ENCODE measurements at regions not wholly inside any gene's neighbourhood (a gene's known extent, or its start where the extent isn't known, plus 50 kb on each side); places are given as distances from the start of the nearest gene placed in this dataset.
"Not testable (repeated sequence)": the region's sequence is repeated elsewhere in the genome, so short reads cannot be mapped to it uniquely, and the experiment has no call there.

GRCh38 chr1:191504999-191505398 lies 653.3 kb upstream of the RGS18 start:
- H3K36me3 Mint-ChIP-seq = peaks cover 0 to 3% (median 0%) of the 10 kb centered on the region in 3 donors
- no peak overlapping the region for H3K4me3 Mint-ChIP-seq
- DNase-seq = no peak
- peaks cover 0 to 1% (median 0%) of the 10 kb centered on the region in 3 donors for H3K27me3 Mint-ChIP-seq (ENCODE audit: low read depth in 3 of 3)
- peaks cover 12 to 47% (median 19%) of the 10 kb centered on the region in 6 donors for H3K9me3 Mint-ChIP-seq
- H3K27ac Mint-ChIP-seq = no peak overlapping the region
- no peaks in the 10 kb centered on the region for H3K4me1 Mint-ChIP-seq

GRCh38 chr1:191508239-191508638 lies 650.0 kb upstream of the RGS18 start:
- peaks cover 0 to 3% (median 0%) of the 10 kb centered on the region in 3 donors for H3K36me3 Mint-ChIP-seq
- no peak overlapping the region for H3K27ac Mint-ChIP-seq
- H3K4me3 Mint-ChIP-seq = no peak overlapping the region
- peaks cover 0 to 4% (median 0%) of the 10 kb centered on the region in 3 donors for H3K27me3 Mint-ChIP-seq (ENCODE audit: low read depth in 3 of 3)
- no peaks in the 10 kb centered on the region for H3K4me1 Mint-ChIP-seq
- H3K9me3 Mint-ChIP-seq = peaks cover 8 to 58% (median 33%) of the 10 kb centered on the region in 6 donors
- DNase-seq = no peak

GRCh38 chr1:191511480-191511879 lies 646.8 kb upstream of the RGS18 start:
- peaks cover 9 to 63% (median 34%) of the 10 kb centered on the region in 6 donors for H3K9me3 Mint-ChIP-seq
- not testable (repeated sequence) for H3K4me1 Mint-ChIP-seq; DNase-seq; H3K27me3 Mint-ChIP-seq (ENCODE audit: low read depth in 3 of 3); H3K27ac Mint-ChIP-seq; H3K4me3 Mint-ChIP-seq; H3K36me3 Mint-ChIP-seq

- Mint-ChIP-seq H3K27ac (no peak overlapping the region), H3K4me3 (no peak overlapping the region), H3K4me1 (no peaks in the 10 kb centered on the region), H3K27me3 (ENCODE audit: low read depth in 3 of 3) (peaks cover 0 to 2% (median 0%) of the 10 kb centered on the region in 3 donors), H3K36me3 (peaks cover 0 to 3% (median 0%) of the 10 kb centered on the region in 3 donors), H3K9me3 (peaks cover 9 to 46% (median 26%) of the 10 kb centered on the region in 6 donors)
- DNase-seq = no peak
These were observed 640.4 kb upstream of the RGS18 start for GRCh38 chr1:191517826-191518225.

GRCh38 chr1:191519519-191519918 lies 638.7 kb upstream of the RGS18 start:
- no peak overlapping the region for H3K27ac Mint-ChIP-seq
- no peak overlapping the region for H3K4me3 Mint-ChIP-seq
- peaks cover 11 to 41% (median 26%) of the 10 kb centered on the region in 6 donors for H3K9me3 Mint-ChIP-seq
- no peaks in the 10 kb centered on the region for H3K4me1 Mint-ChIP-seq
- no peak for DNase-seq
- peaks cover 0 to 2% (median 0%) of the 10 kb centered on the region in 3 donors for H3K27me3 Mint-ChIP-seq (ENCODE audit: low read depth in 3 of 3)
- peaks cover 0 to 3% (median 0%) of the 10 kb centered on the region in 3 donors for H3K36me3 Mint-ChIP-seq

GRCh38 chr1:191520345-191520744 lies 637.9 kb upstream of the RGS18 start:
- H3K9me3 Mint-ChIP-seq = peaks cover 12 to 40% (median 27%) of the 10 kb centered on the region in 6 donors

GRCh38 chr1:191525944-191526343 lies 632.3 kb upstream of the RGS18 start:
- peaks cover 12 to 52% (median 23%) of the 10 kb centered on the region in 6 donors for H3K9me3 Mint-ChIP-seq
- not testable (repeated sequence) for H3K27me3 Mint-ChIP-seq (ENCODE audit: low read depth in 3 of 3); H3K27ac Mint-ChIP-seq; H3K4me3 Mint-ChIP-seq; DNase-seq; H3K4me1 Mint-ChIP-seq; H3K36me3 Mint-ChIP-seq

More at GRCh38 chr1:191520345-191520744, 637.9 kb upstream of the RGS18 start:
- Mint-ChIP-seq H3K27ac (no peak overlapping the region), H3K36me3 (peaks cover 0 to 3% (median 0%) of the 10 kb centered on the region in 3 donors), H3K4me3 (no peak overlapping the region), H3K27me3 (ENCODE audit: low read depth in 3 of 3) (peaks cover 0 to 5% (median 0%) of the 10 kb centered on the region in 3 donors), H3K4me1 (no peaks in the 10 kb centered on the region)
- DNase-seq = no peak

- H3K27ac Mint-ChIP-seq = no peak overlapping the region
- H3K4me1 Mint-ChIP-seq = no peaks in the 10 kb centered on the region
- peaks cover 12 to 47% (median 20%) of the 10 kb centered on the region in 6 donors for H3K9me3 Mint-ChIP-seq
- peaks cover 0 to 6% (median 0%) of the 10 kb centered on the region in 3 donors for H3K27me3 Mint-ChIP-seq (ENCODE audit: low read depth in 3 of 3)
- H3K36me3 Mint-ChIP-seq = no peaks in the 10 kb centered on the region
- no peak overlapping the region for H3K4me3 Mint-ChIP-seq
- DNase-seq = no peak
These were observed 630.0 kb upstream of the RGS18 start for GRCh38 chr1:191528275-191528674.

GRCh38 chr1:191530928-191531327 lies 627.3 kb upstream of the RGS18 start:
- H3K27me3 Mint-ChIP-seq (ENCODE audit: low read depth in 3 of 3) = peaks cover 0 to 3% (median 0%) of the 10 kb centered on the region in 3 donors
- no peak overlapping the region for H3K4me3 Mint-ChIP-seq
- H3K9me3 Mint-ChIP-seq = peaks cover 11 to 55% (median 27%) of the 10 kb centered on the region in 6 donors
- no peak for DNase-seq
- no peaks in the 10 kb centered on the region for H3K36me3 Mint-ChIP-seq
- no peak overlapping the region for H3K27ac Mint-ChIP-seq
- no peaks in the 10 kb centered on the region for H3K4me1 Mint-ChIP-seq

- Mint-ChIP-seq H3K27ac (no peak overlapping the region), H3K4me3 (no peak overlapping the region), H3K27me3 (ENCODE audit: low read depth in 3 of 3) (peaks cover 0 to under 1% (median 0%) of the 10 kb centered on the region in 3 donors), H3K9me3 (peaks cover 5 to 69% (median 33%) of the 10 kb centered on the region in 6 donors), H3K4me1 (no peaks in the 10 kb centered on the region), H3K36me3 (peaks cover 0 to 4% (median 0%) of the 10 kb centered on the region in 3 donors)
- no peak for DNase-seq
These were observed 625.0 kb upstream of the RGS18 start for GRCh38 chr1:191533254-191533653.

GRCh38 chr1:191536791-191537429 lies 621.4 kb upstream of the RGS18 start:
- Mint-ChIP-seq H3K27me3 (ENCODE audit: low read depth in 3 of 3) (no peaks in the 10 kb centered on the region), H3K9me3 (peaks cover 5 to 51% (median 23%) of the 10 kb centered on the region in 6 donors), H3K27ac (no peak overlapping the region), H3K4me1 (no peaks in the 10 kb centered on the region), H3K4me3 (no peak overlapping the region), H3K36me3 (peaks cover 0 to 4% (median 0%) of the 10 kb centered on the region in 3 donors)
- no peak for DNase-seq

- DNase-seq = no peak
- Mint-ChIP-seq H3K4me1 (no peaks in the 10 kb centered on the region), H3K27me3 (ENCODE audit: low read depth in 3 of 3) (peaks cover 0 to 4% (median 0%) of the 10 kb centered on the region in 3 donors), H3K36me3 (peaks cover 0 to 2% (median 0%) of the 10 kb centered on the region in 3 donors), H3K9me3 (peaks cover 6 to 47% (median 23%) of the 10 kb centered on the region in 6 donors), H3K4me3 (no peak overlapping the region), H3K27ac (no peak overlapping the region)
These were observed 616.5 kb upstream of the RGS18 start for GRCh38 chr1:191541758-191542157.

GRCh38 chr1:191542444-191542843 lies 615.8 kb upstream of the RGS18 start:
- Mint-ChIP-seq H3K9me3 (peaks cover 10 to 46% (median 23%) of the 10 kb centered on the region in 6 donors), H3K27ac (no peak overlapping the region), H3K27me3 (ENCODE audit: low read depth in 3 of 3) (peaks cover 0 to 4% (median 0%) of the 10 kb centered on the region in 3 donors), H3K4me1 (no peaks in the 10 kb centered on the region), H3K4me3 (no peak overlapping the region), H3K36me3 (no peaks in the 10 kb centered on the region)
- no peak for DNase-seq

- Mint-ChIP-seq H3K9me3 (peaks cover 12 to 59% (median 35%) of the 10 kb centered on the region in 6 donors), H3K27ac (no peak overlapping the region), H3K27me3 (ENCODE audit: low read depth in 3 of 3) (peaks cover 0 to 4% (median 0%) of the 10 kb centered on the region in 3 donors), H3K4me1 (no peaks in the 10 kb centered on the region), H3K4me3 (no peak overlapping the region), H3K36me3 (peaks cover 3 to 9% (median 4%) of the 10 kb centered on the region in 3 donors)
- DNase-seq = no peak
These were observed 611.5 kb upstream of the RGS18 start for GRCh38 chr1:191546803-191547202.

Measured in immature natural killer cell (primary cell).